Body of pancreas (tissue), 4 donors: ENCODE measurements at regions not wholly inside any gene's neighbourhood (a gene's known extent, or its start where the extent isn't known, plus 50 kb on each side); places are given as distances from the start of the nearest gene placed in this dataset.

Source experiments
- POLR2A ChIP-seq, 3 donors: fragments of 450-650 bp; IDR thresholded peaks; one replicate each; pipeline ENCODE4 v1.6.1; 2016; ENCODE audit warnings: antibody characterized with exemption in 3 of 3, mild to moderate bottlenecking in 2 of 3
- TF ChIP-seq, protein P1 (sequence below), 7 experiments: fragments of 450-650 bp in 4 of 7; fragments of 200-600 bp in 3 of 7; sonication (generic) in 3 of 7; IDR thresholded peaks; one replicate each; pipeline ENCODE4 v1.5.1; 2016 to 2019; ENCODE audit warnings: antibody characterized with exemption in 7 of 7

DNA sequence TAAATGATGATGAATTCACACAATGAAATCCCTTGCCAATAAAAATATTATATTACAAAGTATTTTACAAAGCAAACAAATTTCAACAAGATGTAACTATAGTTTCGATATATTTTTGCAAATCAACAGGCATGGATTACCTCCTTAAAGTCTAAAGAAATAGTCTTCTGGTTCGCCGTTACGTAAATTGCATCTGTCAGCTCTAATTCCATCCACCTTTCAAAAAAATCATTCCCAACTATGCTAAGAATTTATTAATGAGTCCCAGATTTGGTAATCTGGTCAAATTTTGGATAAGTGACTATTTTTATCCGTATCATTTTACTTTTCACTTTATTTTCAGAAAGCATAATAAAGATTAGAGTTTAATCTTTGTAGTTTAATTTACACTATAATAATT, 1984.9 kb downstream of the EFNA5 start:
- TF ChIP-seq, protein P1, sequence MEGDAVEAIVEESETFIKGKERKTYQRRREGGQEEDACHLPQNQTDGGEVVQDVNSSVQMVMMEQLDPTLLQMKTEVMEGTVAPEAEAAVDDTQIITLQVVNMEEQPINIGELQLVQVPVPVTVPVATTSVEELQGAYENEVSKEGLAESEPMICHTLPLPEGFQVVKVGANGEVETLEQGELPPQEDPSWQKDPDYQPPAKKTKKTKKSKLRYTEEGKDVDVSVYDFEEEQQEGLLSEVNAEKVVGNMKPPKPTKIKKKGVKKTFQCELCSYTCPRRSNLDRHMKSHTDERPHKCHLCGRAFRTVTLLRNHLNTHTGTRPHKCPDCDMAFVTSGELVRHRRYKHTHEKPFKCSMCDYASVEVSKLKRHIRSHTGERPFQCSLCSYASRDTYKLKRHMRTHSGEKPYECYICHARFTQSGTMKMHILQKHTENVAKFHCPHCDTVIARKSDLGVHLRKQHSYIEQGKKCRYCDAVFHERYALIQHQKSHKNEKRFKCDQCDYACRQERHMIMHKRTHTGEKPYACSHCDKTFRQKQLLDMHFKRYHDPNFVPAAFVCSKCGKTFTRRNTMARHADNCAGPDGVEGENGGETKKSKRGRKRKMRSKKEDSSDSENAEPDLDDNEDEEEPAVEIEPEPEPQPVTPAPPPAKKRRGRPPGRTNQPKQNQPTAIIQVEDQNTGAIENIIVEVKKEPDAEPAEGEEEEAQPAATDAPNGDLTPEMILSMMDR (IDR thresholded peaks at IDR 0.05) = no peak
- no peak for TF ChIP-seq POLR2A (IDR thresholded peaks at IDR 0.05)
